GM12872 (cell line): ENCODE measurements at regions not wholly inside any gene's neighbourhood (a gene's known extent, or its start where the extent isn't known, plus 50 kb on each side); places are given as distances from the start of the nearest gene placed in this dataset.

Source experiments
- CTCF ChIP-seq: IDR thresholded peaks from 3 replicates; pipeline ENCODE4 v1.5.1; 2011; ENCODE audit warnings: low read depth, mild to moderate bottlenecking, low read length, moderate library complexity; ENCODE audit not compliant: insufficient read depth

GRCh38 chr3:159731254-159731653 lies 257.4 kb upstream of the IL12A start:
- no peak for TF ChIP-seq CTCF

- no peak for TF ChIP-seq CTCF
These were observed 256.2 kb upstream of the IL12A start for GRCh38 chr3:159732172-159733111.

GRCh38 chr3:159733194-159733860 lies 255.3 kb upstream of the IL12A start:
- no peak for TF ChIP-seq CTCF

- TF ChIP-seq CTCF, result no peak
These were observed 254.0 kb upstream of the IL12A start for GRCh38 chr3:159734681-159735080.

GRCh38 chr3:159739166-159739565 lies 249.5 kb upstream of the IL12A start:
- TF ChIP-seq CTCF, result no peak

- TF ChIP-seq CTCF, result no peak
These were observed 248.7 kb upstream of the IL12A start for GRCh38 chr3:159739969-159740368.

GRCh38 chr3:159741281-159741680 lies 247.4 kb upstream of the IL12A start:
- no peak for TF ChIP-seq CTCF
